BLaER1 (cell line): ENCODE measurements at regions not wholly inside any gene's neighbourhood (a gene's known extent, or its start where the extent isn't known, plus 50 kb on each side); places are given as distances from the start of the nearest gene placed in this dataset.

Experiments
- H3K27ac ChIP-seq: shearing (Covaris generic); formaldehyde crosslinking; 2 replicates; pipeline ENCODE4 v1.8.1; 2022
- H3K27me3 ChIP-seq: shearing (Covaris generic); formaldehyde crosslinking; 2 replicates; pipeline ENCODE4 v1.8.1; 2022
- H3K36me3 ChIP-seq: shearing (Covaris generic); formaldehyde crosslinking; 2 replicates; pipeline ENCODE4 v1.8.1; 2022
- H3K4me1 ChIP-seq: shearing (Covaris generic); formaldehyde crosslinking; 2 replicates; pipeline ENCODE4 v1.8.1; 2022
- H3K4me2 ChIP-seq: shearing (Covaris generic); formaldehyde crosslinking; 2 replicates; pipeline ENCODE4 v1.8.1; 2022
- H3K4me3 ChIP-seq: shearing (Covaris generic); formaldehyde crosslinking; 2 replicates; pipeline ENCODE4 v1.8.1; 2022
- H3K9ac ChIP-seq: shearing (Covaris generic); formaldehyde crosslinking; 2 replicates; pipeline ENCODE4 v1.8.1; 2022
- H3K9me3 ChIP-seq: shearing (Covaris generic); formaldehyde crosslinking; 2 replicates; pipeline ENCODE4 v1.8.1; 2022
- H4K20me1 ChIP-seq: shearing (Covaris generic); formaldehyde crosslinking; 2 replicates; pipeline ENCODE4 v1.8.1; 2022
- Cebpa-rat ChIP-seq: shearing (Covaris generic); IDR thresholded peaks from 2 replicates; pipeline ENCODE4 v1.8.1; 2022

DNA sequence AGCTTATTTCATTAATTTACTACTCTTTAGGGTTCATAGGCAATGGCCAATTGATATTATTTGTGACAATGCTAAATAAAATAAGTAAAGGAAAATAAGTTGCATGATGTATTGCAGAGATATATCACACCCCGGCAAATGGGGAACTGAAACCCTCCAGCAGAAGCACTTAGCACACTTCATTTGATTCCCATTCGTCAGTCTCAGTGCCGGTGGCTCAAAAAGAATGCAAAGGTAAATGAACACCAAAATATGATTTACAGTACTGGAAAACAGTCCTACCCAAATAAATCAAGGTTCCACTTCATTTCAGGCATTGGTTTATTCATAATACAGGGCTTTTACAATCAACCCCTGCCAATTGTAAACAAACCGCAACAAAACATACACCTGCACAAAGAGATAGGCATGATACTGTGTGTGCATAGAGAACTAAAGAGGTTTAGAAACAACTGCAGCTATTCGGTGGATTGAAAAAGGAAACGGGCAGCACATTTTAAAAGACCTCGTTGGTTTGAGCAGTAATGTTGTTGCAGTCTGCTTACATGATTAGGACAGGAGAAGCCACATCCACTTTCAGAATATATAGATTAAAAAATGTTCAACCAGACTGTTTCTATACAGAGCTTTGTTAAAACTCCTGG, 1019.2 kb downstream of the TTLL7 start:
- Histone ChIP-seq H4K20me1 (no peaks in the 10 kb centered on the region), H3K4me2 (no peak overlapping the region), H3K9ac (no peak overlapping the region), H3K36me3 (no peaks in the 10 kb centered on the region), H3K27ac (no peak overlapping the region), H3K9me3 (no peaks in the 10 kb centered on the region), H3K4me3 (no peak overlapping the region), H3K4me1 (no peaks in the 10 kb centered on the region), H3K27me3 (no peaks in the 10 kb centered on the region)
- no peak for TF ChIP-seq Cebpa-rat

DNA sequence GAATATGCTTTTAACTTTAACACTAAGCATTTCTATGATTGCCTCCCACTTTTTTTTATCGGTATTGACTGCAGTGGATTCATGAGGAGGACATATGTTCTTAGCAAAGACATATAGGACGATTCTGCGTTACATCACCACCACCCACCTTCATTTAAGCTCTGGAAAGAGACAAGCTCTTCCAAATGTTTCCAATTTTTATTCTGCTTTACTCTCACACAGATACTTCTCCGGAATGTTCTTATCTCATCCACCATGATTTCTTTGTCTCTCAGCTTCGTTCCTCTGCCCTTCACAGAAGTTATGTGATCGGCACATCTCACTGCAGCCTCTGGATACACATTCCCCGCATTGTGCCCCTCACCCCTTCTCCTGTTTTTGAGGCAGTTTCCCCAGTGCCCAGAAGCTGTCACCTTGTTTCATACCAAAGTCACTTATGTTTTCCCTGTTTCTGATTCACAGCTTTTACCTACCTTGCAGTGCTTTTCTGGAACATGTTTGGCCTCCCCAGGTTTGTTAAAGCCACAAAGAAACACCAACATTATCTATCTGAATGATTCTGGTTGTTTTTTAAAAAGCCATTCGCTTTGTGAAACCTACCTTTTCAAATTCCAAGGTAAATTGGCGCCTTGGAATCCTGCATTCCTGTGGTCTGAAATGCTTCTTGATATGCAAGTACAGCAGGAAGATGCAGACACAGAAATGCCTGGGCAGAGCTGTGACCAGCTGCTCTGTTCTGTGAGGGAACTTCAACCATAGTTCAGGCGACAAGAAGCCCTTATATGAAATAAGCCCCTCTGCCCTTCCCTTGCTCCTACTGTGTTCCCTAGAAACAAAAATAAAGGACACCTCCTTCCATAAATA, 1020.2 kb downstream of the TTLL7 start:
- no peak for TF ChIP-seq Cebpa-rat
- no peak overlapping the region for H3K4me3 ChIP-seq
- no peaks in the 10 kb centered on the region for H3K36me3 ChIP-seq
- no peaks in the 10 kb centered on the region for H4K20me1 ChIP-seq
- no peak overlapping the region for H3K9ac ChIP-seq
- H3K9me3 ChIP-seq = no peaks in the 10 kb centered on the region
- no peak overlapping the region for H3K27ac ChIP-seq
- no peaks in the 10 kb centered on the region for H3K27me3 ChIP-seq
- no peak overlapping the region for H3K4me2 ChIP-seq
- H3K4me1 ChIP-seq = no peaks in the 10 kb centered on the region

GRCh38 chr1:82972841-82973553, 1025.9 kb downstream of the TTLL7 start:
- Histone ChIP-seq H3K9me3 (no peaks in the 10 kb centered on the region), H3K27me3 (no peaks in the 10 kb centered on the region), H3K27ac (no peak overlapping the region), H4K20me1 (no peaks in the 10 kb centered on the region), H3K9ac (no peak overlapping the region), H3K4me3 (no peak overlapping the region), H3K4me1 (no peaks in the 10 kb centered on the region), H3K36me3 (no peaks in the 10 kb centered on the region), H3K4me2 (no peak overlapping the region)
- TF ChIP-seq Cebpa-rat = no peak

DNA sequence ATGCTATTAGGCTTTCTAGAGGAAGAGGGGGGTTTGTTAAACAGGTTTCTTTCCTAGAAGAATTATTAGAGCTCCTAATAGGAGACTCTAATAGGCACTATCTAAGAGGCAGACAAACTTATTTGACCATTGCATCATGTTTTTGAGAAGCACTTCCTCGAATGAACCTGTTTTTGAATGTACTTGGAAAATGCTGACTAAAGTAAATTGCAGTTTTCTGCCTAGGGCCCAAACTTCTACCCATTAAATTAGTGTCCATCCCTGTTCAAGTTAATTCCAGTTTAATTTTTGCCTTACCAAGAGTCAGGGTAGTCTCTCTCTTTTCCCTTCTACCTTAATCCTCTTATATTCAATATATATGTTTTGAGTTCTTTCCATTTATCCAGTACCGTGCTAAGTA, 1029.6 kb downstream of the TTLL7 start:
- Histone ChIP-seq H3K4me1 (no peaks in the 10 kb centered on the region), H3K9me3 (no peaks in the 10 kb centered on the region), H3K36me3 (no peaks in the 10 kb centered on the region), H3K4me2 (no peak overlapping the region), H3K27ac (no peak overlapping the region), H4K20me1 (no peaks in the 10 kb centered on the region), H3K9ac (no peak overlapping the region), H3K27me3 (no peaks in the 10 kb centered on the region), H3K4me3 (no peak overlapping the region)
- TF ChIP-seq Cebpa-rat = no peak

DNA sequence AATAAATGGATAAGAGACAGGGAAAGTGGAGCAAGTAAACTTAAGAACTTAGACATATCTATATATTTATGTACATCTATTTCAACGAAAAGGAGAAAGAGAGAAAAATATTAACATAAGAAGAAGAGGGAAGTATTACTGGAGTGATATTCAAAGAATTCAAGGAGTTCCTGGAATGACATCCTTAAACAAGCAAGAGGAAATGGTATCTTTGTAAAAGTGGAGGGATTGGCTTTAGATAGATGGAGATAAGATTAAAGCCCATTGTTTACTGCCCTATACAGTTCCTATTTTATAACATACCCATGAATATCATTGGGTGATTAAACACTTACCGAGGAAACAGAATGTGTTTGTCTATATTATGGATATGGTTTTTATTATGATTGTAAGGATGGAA, 1036.3 kb downstream of the TTLL7 start:
- H3K4me2 ChIP-seq = no peak overlapping the region
- no peak overlapping the region for H3K27ac ChIP-seq
- no peaks in the 10 kb centered on the region for H3K9me3 ChIP-seq
- no peaks in the 10 kb centered on the region for H3K27me3 ChIP-seq
- no peaks in the 10 kb centered on the region for H3K4me1 ChIP-seq
- H3K4me3 ChIP-seq = no peak overlapping the region
- H3K36me3 ChIP-seq = no peaks in the 10 kb centered on the region
- no peaks in the 10 kb centered on the region for H4K20me1 ChIP-seq
- no peak for TF ChIP-seq Cebpa-rat
- H3K9ac ChIP-seq = no peak overlapping the region

- Histone ChIP-seq H3K27ac (no peak overlapping the region), H3K36me3 (no peaks in the 10 kb centered on the region), H3K4me3 (no peak overlapping the region), H3K27me3 (no peaks in the 10 kb centered on the region), H3K9me3 (no peaks in the 10 kb centered on the region), H3K4me2 (no peak overlapping the region), H3K9ac (no peak overlapping the region), H4K20me1 (no peaks in the 10 kb centered on the region), H3K4me1 (no peaks in the 10 kb centered on the region)
- TF ChIP-seq Cebpa-rat = no peak
Observed at GRCh38 chr1:82950606-82951200, 1048.2 kb downstream of the TTLL7 start.

- Histone ChIP-seq H3K4me1 (no peaks in the 10 kb centered on the region), H3K9me3 (no peaks in the 10 kb centered on the region), H3K4me2 (no peak overlapping the region), H3K27ac (no peak overlapping the region), H4K20me1 (no peaks in the 10 kb centered on the region), H3K36me3 (no peaks in the 10 kb centered on the region), H3K9ac (no peak overlapping the region), H3K4me3 (no peak overlapping the region), H3K27me3 (no peaks in the 10 kb centered on the region)
- no peak for TF ChIP-seq Cebpa-rat
Observed at GRCh38 chr1:82948386-82948785, 1050.5 kb downstream of the TTLL7 start.

DNA sequence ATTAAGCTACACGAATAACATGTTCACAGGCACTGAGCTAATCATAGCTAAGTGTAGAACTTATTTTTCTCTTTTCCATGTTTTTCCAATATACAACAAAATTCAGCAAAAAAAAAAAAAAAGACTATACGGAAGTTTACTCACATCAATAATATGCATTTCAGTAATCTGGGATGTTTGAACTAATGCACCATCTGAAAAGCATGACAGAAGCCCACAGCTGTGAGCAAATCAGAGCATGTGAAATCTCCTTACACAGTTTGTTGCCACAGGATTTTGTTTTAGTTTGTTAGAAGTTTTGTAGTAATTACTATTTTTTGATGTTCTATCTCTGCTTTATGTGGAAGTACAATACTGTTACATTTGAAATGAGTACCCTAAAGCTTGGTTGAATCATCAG, 1051.7 kb downstream of the TTLL7 start:
- no peak overlapping the region for H3K4me3 ChIP-seq
- H3K9ac ChIP-seq = no peak overlapping the region
- H3K27me3 ChIP-seq = no peaks in the 10 kb centered on the region
- no peak overlapping the region for H3K4me2 ChIP-seq
- H3K36me3 ChIP-seq = no peaks in the 10 kb centered on the region
- H3K27ac ChIP-seq = no peak overlapping the region
- H3K4me1 ChIP-seq = no peaks in the 10 kb centered on the region
- no peak for TF ChIP-seq Cebpa-rat
- no peaks in the 10 kb centered on the region for H3K9me3 ChIP-seq
- H4K20me1 ChIP-seq = no peaks in the 10 kb centered on the region

DNA sequence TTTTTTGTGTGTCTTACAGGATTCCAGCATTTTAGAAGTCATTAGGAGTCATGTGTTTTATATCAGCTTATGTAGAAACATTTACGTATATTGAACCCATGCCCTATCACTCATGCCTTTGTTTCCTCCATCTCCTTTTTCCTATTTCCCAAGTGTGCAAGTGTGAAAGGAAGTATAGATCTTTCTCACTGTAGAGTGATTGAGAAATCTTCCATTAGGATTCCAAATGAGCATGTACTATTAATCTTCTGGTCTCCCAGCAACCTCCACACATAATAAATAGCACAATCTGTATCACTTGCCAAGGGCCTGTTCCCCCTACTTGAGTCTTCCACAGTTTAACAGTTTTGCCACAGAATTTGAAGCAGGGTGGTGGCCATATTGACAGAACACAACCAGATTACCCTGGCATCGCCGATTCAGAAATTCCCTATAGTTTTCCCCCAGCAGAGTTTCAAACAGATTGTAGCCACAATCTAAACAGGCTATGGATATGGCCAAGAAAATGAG, 1052.8 kb downstream of the TTLL7 start:
- Histone ChIP-seq H3K4me3 (no peak overlapping the region), H3K4me1 (no peaks in the 10 kb centered on the region), H3K27ac (no peak overlapping the region), H3K9ac (no peak overlapping the region), H3K9me3 (no peaks in the 10 kb centered on the region), H3K27me3 (no peaks in the 10 kb centered on the region), H3K4me2 (no peak overlapping the region), H4K20me1 (no peaks in the 10 kb centered on the region), H3K36me3 (no peaks in the 10 kb centered on the region)
- TF ChIP-seq Cebpa-rat = no peak

DNA sequence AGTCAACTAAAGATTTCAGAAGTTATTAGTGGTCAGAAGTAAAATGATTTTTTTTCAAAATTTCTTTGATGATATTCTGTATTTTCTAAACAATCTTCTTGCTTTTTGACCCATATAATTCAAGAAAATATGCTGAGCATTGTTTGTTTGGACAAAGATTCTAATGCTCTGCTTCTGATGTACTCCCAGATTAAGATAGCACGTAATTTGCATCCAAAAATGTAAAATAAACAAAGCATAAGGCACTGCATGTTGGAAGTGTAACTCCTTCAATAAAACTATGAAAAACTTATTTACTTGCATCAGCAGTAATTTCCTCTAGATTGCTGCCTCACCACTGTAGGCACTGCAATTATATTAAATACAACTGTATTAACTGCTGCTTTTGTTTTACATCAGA, 1054.1 kb downstream of the TTLL7 start:
- Histone ChIP-seq H4K20me1 (no peaks in the 10 kb centered on the region), H3K9me3 (no peaks in the 10 kb centered on the region), H3K27me3 (no peaks in the 10 kb centered on the region), H3K4me2 (no peak overlapping the region), H3K9ac (no peak overlapping the region), H3K4me1 (no peaks in the 10 kb centered on the region), H3K27ac (no peak overlapping the region), H3K36me3 (no peaks in the 10 kb centered on the region), H3K4me3 (no peak overlapping the region)
- no peak for TF ChIP-seq Cebpa-rat
